ENCODE measurements at regions not wholly inside any gene's neighbourhood (a gene's known extent, or its start where the extent isn't known, plus 50 kb on each side); places are given as distances from the start of the nearest gene placed in this dataset.

DNA sequence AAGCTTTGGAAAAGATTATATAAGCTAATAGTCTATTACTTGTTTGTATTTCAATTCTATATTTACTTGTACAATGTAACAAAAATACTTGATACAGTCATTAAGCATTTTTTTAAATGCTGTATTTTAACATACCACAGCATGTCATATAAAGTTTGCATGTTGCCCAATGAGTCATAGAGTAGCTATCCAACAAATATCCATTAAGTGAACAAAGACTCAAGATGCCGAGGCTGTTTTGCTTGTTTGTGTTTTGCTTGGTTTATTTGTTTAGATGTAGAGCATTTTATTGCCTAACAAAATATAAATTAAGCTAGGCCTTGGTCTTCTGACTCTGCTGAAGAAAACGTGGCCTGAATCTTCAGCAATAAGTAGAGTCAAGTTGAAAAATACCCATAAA is 1584.3 kb upstream of the NUDT12 start:
- TF ChIP-seq POLR2AphosphoS5 (IDR thresholded peaks at IDR 0.05; ENCODE audit: low read depth, low read length) (no peak), FOXP2 (optimal IDR thresholded peaks at IDR 0.05; ENCODE audit: borderline replicate concordance, extremely low read depth, extremely low read length, insufficient read depth) (no peak), TAF1 (IDR thresholded peaks at IDR 0.05; ENCODE audit: borderline replicate concordance, insufficient read depth, low read length) (no peak), SIN3A (IDR thresholded peaks at IDR 0.05; ENCODE audit: borderline replicate concordance, insufficient read depth, low read length) (no peak)
- TF ChIP-seq, protein P1, sequence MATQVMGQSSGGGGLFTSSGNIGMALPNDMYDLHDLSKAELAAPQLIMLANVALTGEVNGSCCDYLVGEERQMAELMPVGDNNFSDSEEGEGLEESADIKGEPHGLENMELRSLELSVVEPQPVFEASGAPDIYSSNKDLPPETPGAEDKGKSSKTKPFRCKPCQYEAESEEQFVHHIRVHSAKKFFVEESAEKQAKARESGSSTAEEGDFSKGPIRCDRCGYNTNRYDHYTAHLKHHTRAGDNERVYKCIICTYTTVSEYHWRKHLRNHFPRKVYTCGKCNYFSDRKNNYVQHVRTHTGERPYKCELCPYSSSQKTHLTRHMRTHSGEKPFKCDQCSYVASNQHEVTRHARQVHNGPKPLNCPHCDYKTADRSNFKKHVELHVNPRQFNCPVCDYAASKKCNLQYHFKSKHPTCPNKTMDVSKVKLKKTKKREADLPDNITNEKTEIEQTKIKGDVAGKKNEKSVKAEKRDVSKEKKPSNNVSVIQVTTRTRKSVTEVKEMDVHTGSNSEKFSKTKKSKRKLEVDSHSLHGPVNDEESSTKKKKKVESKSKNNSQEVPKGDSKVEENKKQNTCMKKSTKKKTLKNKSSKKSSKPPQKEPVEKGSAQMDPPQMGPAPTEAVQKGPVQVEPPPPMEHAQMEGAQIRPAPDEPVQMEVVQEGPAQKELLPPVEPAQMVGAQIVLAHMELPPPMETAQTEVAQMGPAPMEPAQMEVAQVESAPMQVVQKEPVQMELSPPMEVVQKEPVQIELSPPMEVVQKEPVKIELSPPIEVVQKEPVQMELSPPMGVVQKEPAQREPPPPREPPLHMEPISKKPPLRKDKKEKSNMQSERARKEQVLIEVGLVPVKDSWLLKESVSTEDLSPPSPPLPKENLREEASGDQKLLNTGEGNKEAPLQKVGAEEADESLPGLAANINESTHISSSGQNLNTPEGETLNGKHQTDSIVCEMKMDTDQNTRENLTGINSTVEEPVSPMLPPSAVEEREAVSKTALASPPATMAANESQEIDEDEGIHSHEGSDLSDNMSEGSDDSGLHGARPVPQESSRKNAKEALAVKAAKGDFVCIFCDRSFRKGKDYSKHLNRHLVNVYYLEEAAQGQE (IDR thresholded peaks at IDR 0.05; ENCODE audit: insufficient read depth in 1 of 2, low read depth in 2 of 2, low read length in 2 of 2) = no peak

All from PFSK-1 (cell line).